Stimulated activated CD4-positive, alpha-beta T cell treated with anti-CD3 and anti-CD28 coated beads, Interleukin-1b, Interleukin-23, amount 100 ng/mL, for 24 hours (primary cell): ENCODE measurements at regions not wholly inside any gene's neighbourhood (a gene's known extent, or its start where the extent isn't known, plus 50 kb on each side); places are given as distances from the start of the nearest gene placed in this dataset.
"Not testable (repeated sequence)": the region's sequence is repeated elsewhere in the genome, so short reads cannot be mapped to it uniquely, and the experiment has no call there.

Experiments
- DNase-seq, 4 experiments: peaks; one replicate each; pipeline ENCODE4 v3.0.0-alpha.2; 2020; ENCODE audit warnings: low read depth in 4 of 4, low spot score in 1 of 4

DNA sequence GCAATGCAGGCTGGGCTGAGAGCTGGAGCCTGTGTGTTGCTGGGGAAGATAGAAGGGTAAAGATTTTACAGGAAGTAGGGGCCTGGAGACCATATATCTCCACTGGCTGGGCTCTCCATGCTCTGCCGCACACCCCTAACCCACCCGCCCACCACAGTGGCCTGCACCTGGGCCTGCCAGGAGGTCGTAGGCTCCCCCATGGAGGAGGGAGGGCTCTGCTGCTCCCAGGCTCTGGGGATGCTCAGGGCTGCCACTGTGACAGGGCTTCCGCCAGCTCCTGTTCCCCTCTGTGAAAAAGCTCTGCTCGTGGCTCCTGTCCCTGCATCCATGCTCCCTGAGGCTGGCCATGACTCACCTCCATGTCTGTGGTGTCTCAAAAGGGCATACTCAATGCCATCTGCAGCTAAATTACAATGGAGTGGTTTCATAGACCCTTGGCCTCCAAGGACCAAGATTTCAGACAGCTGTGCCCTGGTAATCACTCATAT lies 106.0 kb downstream of the CXCL12 start:
- no peak for DNase-seq

DNA sequence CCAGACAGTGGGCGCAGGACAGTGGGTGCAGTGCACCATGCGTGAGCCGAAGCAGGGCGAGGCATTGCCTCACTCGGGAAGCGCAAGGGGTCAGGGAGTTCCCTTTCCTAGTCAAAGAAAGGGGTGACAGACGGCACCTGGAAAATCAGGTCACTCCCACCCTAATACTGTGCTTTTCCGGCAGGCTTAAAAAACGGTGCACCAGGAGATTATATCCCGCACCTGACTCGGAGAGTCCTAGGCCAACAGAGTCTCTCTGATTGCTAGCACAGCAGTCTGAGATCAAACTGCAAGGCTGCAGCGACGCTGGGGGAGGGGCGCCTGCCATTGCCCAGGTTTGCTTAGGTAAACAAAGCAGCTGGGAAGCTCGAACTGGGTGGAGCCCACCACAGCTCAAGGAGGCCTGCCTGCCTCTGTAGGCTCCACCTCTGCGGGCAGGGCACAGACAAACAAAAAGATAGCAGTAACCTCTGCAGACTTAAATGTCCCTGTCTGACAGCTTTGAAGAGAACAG lies 116.4 kb downstream of the CXCL12 start:
- DNase-seq = not testable (repeated sequence)

DNA sequence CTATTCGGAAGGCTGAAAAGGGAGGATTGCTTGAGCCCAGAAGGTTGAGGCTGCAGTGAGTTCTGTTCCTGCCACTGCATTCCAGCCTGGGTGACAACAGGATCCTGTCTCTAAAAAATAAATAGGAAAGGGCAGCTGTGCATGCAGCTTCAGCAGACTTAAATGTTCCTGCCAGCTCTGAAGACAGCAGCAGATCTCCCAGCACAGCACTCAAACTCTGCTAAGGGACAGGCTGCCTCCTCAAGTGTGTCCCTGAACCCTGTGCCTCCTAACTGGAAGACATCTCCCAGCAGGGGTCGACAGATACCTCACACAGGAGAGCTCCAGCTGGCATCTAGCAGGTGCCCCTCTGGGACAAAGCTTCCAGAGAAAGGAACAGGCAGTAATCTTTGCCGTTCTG lies 117.9 kb downstream of the CXCL12 start:
- no peak for DNase-seq

DNA sequence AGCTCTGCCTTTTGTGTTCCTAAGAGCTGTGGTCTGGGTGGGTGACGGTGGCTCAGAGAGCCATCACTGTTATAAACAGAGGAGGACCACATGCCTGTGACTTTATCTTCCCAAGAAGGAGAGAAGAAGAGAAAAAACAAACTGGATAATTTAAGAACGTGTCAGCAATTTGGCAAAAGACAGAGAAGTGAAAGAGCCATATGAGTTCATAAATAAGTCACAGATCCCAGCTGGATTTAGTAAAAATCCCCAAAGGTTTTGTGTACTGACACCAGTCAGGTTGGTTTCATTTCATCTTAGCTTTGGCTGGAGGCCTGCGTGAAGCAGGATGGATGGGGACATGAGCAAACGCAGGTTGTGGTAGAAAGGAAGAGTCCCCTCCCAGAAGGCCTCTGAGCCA lies 120.7 kb downstream of the CXCL12 start:
- no peak for DNase-seq

DNA sequence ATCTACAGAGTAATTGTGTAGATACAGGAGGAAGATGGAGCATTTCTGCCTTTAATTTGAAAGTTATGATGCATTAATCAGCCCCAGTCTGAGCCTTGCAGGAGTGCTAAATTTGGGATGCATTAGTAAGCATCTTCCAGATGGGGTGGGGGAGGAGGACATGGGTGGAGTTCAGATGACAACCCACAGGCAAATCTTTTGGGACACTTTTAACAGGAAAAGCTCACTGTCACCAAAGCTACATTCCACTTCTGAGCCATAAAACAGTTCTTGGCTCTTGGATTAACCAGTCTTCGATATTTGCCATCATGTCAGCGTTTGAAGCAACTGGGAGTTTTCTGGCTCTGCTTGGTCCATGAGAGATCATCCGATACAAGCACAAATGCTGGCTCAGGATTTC lies 121.1 kb downstream of the CXCL12 start:
- no peak for DNase-seq

DNA sequence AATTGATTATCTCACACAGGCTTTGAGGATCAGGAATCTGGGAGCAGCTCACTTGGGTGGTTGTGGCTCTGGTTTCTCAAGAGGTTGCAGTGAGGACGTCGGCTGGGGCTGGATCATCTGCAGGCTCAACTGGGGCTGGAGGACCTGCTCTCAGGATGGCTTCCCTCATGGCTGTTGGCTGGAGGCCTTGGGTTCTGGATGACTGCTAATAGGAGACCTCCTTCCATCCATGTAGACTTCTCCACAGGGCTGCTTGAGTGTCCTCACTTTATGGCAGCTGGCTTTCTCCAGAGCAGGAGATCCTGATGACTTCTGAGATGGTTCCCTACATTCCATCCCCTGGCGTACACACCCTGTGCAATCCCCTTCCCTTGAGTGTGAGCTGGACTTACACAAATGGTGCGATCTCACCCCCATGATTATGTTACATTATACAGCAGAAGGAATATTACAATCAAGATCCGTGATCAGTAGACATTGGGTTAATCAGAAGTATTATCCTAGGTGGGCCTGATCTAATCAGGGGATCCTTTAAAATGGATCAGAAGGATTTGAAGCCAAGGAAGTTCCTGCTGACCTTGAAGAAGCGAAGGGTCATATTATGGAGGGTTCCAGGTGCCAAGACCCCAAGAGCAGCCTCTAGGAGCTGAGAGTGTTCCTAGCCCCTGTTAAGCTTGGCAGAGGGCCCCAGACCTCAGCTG lies 122.2 kb downstream of the CXCL12 start:
- DNase-seq = no peak

DNA sequence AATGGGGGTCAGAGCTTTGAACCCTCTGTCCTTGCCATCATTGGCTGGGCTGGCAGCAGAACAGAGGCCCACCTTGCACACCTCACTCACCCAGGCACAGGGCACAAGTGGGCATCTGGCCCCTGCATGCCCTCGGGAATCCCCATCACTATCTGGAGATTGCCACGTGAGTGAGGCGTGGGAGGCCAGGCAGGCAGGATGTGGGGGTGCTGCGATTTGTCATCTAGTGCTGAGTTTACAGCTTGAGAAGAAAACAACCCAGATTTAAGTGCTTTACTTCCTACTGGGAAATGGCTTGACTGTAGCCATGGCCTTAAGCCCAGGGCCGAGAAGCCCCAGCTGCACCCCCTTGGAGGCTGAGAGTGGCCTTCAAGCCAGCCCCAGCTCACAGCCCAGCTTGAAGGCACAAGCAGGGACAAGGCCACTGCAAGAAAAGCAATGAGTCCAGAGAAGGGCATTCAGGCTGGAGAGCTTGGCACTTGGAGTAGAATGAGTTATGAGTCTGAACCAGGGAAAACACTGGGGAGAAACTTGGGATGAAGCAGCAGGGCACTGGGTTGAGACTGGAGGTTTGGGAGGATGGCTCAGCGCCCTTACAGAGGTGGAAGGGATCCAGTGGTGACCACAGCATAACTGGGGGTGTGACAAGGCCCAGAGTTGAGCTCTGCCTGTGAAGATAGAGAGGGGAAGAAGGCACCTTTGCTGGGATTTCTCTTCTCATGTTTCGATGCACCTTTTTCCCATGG lies 123.0 kb downstream of the CXCL12 start:
- no peak for DNase-seq

DNA sequence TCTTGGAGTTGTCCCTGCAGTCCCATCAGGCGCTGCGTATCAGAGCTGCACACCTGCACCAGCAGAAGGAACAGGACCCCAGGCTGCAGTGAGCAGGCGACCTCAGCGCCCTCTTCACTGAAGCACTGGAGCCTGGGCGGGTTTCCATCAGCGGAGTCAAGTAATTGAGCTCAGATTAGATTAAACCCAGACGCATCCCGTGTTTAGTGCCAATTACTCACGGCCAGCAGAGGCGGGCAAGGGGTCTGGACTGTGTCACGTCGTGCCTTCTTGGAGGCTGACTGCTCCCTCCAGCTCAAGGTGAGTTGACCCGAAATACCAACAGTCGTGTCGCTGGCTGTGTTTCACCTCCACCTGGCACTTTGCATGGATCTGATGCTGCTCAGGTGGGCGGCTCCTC lies 123.6 kb downstream of the CXCL12 start:
- DNase-seq = no peak

DNA sequence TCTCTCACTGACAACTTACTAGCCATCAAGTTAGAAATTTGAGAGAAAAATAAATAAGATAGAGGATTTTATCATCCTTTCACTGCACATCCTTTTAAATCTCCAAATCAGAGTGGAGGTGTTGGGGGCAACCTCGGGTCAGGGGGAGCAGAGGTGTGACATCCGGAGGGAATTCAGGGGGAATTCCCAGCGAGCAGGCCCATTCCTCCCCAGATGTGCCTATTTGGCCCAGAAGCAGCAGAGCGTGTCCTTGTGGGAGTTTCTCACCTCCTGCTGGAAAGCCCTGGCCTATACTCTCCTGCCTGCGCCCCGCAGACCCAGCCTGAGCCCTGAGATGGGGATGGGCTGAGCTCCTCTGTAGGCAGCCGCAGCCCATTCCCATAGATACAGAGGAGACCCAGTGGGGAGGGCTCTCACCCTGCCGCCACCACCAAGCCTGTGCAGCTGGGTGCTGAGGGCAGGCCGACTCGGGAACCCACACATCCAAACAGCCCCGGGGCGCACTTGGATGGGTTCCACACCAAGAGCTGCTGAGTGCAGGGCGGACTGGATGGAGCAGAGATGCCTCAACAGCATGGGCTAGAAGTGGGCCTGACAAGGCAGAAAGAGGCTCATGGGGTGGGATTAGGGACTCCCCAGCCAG lies 124.5 kb downstream of the CXCL12 start:
- no peak for DNase-seq

DNA sequence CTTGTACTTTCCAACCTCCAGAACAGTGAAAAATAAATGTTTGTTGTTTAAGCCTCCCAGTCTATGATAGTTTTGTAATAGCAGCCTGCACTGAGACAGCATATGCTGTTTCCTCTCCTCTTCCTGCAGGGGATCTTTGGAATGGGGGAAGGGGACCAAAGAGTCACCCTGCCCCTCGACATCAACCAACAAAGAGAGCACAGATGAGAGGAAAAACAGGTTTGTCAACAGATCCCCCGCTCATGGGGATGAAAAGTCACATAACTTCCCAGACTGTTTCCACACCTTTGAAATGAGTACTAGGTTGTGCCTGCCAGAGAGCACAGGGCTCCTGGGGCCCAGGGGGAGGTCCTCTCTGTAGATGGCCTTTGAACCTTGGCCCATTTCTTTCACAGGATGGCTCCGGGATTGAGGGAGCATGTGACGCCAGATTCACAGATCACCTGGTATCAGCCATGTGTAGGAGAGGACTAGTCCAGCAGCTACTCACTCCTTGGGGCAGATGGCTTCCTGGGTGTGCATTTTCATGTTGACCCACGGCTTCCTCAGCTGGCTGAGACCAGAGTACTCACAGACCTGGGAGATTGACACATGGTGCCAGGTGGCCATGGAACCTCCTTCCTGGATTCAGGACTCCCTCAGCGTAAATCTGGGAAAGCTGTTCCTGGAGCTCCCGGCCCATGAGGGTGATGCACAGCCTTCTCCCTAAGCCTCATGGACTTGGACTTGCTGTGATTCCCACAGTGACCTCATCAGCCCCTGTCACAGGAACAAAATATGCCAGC lies 125.6 kb downstream of the CXCL12 start:
- no peak for DNase-seq

DNA sequence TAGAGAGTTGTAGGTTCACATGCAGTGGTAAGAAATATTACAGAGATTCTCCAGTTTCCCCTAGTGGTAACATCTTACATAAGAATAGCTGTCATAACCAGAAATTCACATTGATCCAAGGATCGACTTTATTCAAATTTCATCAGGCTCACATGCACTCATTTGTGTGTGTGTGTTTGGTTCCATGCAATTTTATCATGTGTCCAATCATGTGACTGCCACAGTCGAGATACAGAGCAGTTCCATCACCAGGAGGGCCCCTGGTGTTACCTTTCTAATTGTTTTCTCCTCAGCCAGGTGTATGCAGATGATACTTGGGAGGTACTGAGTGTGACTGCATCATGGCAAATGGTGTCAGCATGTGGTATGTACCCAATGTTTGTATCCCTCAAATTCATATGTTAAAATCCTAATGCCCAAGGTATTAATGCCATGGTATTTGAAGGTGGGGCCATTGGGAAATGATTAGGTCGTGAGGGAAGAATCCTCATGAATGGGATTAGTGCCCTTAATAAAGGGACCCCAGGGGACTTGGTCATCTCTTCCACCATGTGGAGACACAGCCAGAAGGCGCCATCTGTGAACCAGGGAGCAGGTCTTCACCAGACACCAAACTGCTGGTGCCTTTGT lies 126.3 kb downstream of the CXCL12 start:
- DNase-seq = no peak

DNA sequence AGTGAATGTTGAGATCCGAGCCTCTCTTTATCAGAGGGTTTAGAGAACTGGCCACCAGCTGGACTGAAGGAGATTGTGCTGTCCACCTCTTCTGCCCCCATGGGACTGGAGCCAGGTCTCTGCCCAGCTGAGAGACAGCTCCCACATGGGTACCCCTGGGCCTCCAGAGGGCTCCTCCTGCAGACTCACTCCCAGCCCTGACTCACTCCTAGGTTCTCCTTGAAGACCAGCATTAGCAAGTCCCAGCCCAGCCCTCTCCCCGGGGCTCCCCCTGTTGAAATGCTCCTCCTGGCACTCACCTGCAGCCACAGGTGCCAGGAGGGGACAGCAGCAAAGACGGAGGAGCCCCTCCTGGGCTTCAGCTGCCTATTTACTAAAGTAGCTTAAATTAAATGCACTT lies 126.9 kb downstream of the CXCL12 start:
- DNase-seq = no peak

DNA sequence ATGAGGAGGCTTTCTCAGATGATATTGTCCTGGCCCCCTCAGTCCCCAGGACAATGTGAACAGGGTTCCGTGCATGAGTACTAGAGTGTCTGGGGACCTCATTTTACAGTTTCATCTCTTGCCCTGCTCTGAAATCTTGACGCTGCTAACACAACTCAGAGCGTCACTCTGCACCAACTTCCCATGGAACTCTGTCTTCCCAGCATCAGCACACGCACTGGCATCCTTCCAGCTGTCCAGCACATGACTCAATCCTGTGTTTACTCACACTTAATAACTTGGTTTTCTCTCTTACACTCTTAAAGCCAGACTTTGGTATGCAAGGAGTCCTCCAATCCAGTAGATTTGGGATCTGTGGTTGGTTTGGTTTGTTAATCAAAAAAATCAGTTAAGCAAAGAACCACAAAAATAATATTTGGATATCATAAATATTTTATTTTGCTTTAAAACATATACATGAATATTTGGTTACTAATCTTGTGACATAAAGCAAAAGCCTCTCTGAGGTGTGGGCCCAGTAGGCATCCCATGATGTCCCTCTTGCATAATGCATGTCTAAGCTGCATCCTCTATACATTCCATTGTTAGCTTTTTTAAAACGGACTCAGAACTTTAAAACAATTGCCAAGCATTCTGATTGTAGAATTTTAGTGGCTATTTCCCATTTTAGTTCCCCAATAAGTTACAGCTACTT lies 131.0 kb downstream of the CXCL12 start:
- DNase-seq = no peak

DNA sequence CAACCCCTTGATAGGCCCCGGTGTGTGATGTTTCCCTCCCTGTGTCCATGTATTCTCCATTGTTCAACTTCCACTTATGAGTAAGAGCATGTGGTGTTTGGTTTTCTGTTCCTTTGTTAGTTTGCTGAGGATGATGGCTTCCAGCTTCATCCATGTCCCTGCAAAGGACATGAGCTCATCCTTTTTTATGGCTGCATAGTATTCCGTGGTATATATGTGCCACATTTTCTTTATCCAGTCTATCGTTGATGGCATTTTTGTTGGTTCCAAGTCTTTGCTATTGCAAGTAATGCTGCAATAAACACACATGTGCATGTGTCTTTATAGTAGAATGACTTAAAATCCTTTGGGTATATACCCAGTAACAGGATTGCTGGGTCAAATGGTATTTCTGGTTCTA lies 132.3 kb downstream of the CXCL12 start:
- DNase-seq = not testable (repeated sequence)

DNA sequence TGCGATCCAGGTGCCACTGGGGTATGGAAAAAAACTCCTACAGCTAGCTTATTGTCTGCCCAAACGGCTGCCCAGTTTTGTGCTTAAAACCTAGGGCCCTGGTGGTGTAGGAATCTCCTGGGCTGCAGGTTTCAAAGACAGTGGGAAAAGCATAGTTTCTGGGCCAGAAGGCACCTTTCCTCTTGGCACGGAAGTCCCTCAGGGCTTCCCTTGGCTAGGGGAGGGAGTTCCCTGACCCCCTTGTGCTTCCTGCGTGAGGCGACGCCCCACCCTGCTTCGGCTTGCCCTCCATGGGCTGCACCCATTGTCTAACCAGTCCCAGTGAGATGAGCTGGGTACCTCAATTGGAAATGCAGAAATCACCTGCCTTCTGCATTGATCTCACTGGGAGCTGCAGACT lies 135.0 kb downstream of the CXCL12 start:
- DNase-seq = not testable (repeated sequence)

DNA sequence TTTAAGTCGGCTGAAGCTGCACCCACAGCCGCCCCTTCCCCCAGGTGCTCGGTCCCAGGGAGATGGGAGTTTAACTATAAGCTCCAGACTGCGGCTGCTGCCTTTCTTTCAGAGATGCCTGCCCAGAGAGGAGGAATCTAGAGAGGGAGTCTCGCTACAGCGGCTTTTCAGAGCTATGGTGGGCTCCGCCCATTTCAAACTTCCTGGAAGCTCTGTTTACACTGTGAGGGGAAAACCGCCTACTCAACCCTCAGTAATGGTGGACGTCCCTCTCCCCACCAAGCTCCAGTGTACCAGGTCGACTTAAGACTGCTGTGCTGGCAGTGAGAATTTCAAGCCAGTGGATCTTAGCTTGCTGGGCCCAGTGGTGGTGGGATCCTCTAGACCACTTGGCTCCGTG lies 135.4 kb downstream of the CXCL12 start:
- no peak for DNase-seq

DNA sequence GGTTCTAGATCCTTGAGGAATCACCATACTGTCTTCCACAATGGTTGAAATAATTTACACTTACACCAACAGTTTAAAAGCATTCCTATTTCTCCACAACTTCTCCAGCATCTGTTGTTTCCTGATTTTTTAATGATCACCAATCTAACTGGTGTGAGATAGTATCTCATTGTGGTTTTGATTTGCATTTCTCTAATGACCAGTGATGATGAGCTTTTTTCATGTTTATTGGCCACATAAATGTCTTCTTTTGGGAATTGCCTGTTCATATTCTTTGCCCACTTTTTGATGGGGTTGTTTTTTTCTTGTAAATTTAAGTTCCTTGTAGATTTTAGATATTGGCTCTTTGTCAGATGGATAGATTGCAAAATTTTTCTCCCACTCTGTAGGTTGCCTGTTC lies 138.2 kb downstream of the CXCL12 start:
- not testable (repeated sequence) for DNase-seq

DNA sequence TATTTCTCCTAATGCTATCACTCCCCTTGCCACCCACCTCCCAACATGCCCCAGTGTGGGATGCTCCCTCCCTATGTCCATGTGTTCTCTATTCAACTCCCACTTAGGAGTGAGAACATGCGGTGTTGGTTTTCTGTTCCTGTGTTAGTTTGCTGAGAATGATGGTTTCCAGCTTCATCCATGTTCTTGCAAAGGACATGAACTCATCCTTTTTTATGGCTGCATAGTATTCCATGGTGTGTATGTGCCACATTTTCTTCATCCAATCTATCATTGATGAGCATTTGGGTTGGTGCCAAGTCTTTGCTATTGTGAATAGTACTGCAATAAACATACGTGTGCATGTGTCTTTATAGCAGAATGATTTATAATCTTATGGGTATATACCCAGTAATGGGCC lies 138.6 kb downstream of the CXCL12 start:
- not testable (repeated sequence) for DNase-seq

DNA sequence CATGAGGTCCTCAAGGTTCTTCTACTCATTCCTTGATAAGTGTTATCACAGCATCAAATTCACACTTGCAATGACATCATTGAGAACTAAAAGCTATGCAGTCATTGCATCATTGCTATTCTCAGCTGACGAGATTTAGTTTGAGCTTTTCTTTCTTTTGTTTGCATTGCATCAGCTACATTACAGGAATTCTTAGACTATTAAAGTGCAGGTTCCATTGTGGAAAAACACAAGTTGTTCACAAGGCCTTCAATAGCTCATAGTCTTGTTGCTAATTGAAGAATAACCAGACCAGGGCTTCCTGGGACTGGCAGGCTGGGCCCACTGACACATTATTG lies 139.3 kb downstream of the CXCL12 start:
- DNase-seq = no peak
